ENCODE measurements at regions not wholly inside any gene's neighbourhood (a gene's known extent, or its start where the extent isn't known, plus 50 kb on each side); places are given as distances from the start of the nearest gene placed in this dataset.

DNA sequence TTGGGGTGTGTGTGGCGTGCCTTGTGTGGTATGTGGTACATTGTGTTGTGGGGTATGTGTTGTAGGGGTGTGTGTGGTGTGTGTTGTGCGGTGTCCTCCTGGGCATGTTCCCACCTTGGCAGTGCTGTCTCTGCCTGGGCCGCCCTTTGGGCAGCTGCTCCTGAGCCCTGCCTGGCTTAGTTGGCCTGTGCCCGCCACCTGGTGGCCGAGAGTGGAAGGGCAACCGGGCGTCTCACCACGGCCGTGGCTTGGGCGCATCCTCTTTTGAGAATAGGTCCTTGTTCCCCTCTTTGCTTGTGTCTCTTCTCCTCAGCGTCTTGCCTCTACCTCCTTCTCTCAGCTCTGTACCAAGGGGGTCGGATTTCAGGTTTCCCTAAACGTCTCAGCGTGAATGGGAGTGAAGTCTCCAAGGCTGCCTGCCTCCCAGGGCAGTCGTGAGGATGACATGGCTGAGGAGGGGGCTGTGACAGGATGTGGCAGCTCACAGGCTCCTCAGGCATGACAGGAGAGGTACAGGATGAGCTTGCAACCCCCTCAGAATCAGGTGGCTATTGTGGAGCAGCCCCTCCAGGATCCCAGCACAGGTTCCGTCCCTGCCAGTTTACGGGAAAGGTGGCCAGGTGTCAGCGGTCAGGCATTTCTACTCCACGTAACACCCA lies 98.4 kb upstream of the PODXL start (continued):
- TF ChIP-seq OTX1 (CRISPR knock-in tag; IDR thresholded peaks at IDR 0.05) (no peak), GTF2A2 (tag; IDR thresholded peaks at IDR 0.05) (no peak), POLR2G (IDR thresholded peaks at IDR 0.05; ENCODE audit: low read depth, low read length) (no peak), MCM2 (IDR thresholded peaks at IDR 0.05; ENCODE audit: low read depth) (no peak), PHB2 (IDR thresholded peaks at IDR 0.05; ENCODE audit: low read depth) (no peak), NR2C2 (CRISPR knock-in tag; IDR thresholded peaks at IDR 0.05) (no peak), NR2C2 (tag; IDR thresholded peaks at IDR 0.05) (no peak), SIX5 (IDR thresholded peaks at IDR 0.05; ENCODE audit: borderline replicate concordance in 1 of 2, insufficient read depth in 1 of 2, low read depth in 1 of 2, low read length in 2 of 2) (no peak), ZNF354B (CRISPR knock-in tag; IDR thresholded peaks at IDR 0.05) (no peak), XRCC5 (IDR thresholded peaks at IDR 0.05; ENCODE audit: low read depth, low read length) (peak; percentile 84; the same call in 1 of the 2 replicates), ZNF445 (CRISPR knock-in tag; IDR thresholded peaks at IDR 0.05; ENCODE audit: low read depth) (no peak), SMAD2 (IDR thresholded peaks at IDR 0.05; ENCODE audit: low read depth, low read length) (no peak), ZNF224 (CRISPR knock-in tag; IDR thresholded peaks at IDR 0.05) (no peak)
- TF ChIP-seq, protein P1, sequence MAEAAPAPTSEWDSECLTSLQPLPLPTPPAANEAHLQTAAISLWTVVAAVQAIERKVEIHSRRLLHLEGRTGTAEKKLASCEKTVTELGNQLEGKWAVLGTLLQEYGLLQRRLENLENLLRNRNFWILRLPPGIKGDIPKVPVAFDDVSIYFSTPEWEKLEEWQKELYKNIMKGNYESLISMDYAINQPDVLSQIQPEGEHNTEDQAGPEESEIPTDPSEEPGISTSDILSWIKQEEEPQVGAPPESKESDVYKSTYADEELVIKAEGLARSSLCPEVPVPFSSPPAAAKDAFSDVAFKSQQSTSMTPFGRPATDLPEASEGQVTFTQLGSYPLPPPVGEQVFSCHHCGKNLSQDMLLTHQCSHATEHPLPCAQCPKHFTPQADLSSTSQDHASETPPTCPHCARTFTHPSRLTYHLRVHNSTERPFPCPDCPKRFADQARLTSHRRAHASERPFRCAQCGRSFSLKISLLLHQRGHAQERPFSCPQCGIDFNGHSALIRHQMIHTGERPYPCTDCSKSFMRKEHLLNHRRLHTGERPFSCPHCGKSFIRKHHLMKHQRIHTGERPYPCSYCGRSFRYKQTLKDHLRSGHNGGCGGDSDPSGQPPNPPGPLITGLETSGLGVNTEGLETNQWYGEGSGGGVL (CRISPR knock-in tag; IDR thresholded peaks at IDR 0.05) = no peak
- TF ChIP-seq, protein P2, sequence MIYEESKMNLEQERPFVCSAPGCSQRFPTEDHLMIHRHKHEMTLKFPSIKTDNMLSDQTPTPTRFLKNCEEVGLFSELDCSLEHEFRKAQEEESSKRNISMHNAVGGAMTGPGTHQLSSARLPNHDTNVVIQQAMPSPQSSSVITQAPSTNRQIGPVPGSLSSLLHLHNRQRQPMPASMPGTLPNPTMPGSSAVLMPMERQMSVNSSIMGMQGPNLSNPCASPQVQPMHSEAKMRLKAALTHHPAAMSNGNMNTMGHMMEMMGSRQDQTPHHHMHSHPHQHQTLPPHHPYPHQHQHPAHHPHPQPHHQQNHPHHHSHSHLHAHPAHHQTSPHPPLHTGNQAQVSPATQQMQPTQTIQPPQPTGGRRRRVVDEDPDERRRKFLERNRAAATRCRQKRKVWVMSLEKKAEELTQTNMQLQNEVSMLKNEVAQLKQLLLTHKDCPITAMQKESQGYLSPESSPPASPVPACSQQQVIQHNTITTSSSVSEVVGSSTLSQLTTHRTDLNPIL (CRISPR knock-in tag; IDR thresholded peaks at IDR 0.05) = no peak
- TF ChIP-seq, protein P3, sequence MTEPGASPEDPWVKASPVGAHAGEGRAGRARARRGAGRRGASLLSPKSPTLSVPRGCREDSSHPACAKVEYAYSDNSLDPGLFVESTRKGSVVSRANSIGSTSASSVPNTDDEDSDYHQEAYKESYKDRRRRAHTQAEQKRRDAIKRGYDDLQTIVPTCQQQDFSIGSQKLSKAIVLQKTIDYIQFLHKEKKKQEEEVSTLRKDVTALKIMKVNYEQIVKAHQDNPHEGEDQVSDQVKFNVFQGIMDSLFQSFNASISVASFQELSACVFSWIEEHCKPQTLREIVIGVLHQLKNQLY (CRISPR knock-in tag; conservative IDR thresholded peaks at IDR 0.05) = no peak
- TF ChIP-seq, protein P4, sequence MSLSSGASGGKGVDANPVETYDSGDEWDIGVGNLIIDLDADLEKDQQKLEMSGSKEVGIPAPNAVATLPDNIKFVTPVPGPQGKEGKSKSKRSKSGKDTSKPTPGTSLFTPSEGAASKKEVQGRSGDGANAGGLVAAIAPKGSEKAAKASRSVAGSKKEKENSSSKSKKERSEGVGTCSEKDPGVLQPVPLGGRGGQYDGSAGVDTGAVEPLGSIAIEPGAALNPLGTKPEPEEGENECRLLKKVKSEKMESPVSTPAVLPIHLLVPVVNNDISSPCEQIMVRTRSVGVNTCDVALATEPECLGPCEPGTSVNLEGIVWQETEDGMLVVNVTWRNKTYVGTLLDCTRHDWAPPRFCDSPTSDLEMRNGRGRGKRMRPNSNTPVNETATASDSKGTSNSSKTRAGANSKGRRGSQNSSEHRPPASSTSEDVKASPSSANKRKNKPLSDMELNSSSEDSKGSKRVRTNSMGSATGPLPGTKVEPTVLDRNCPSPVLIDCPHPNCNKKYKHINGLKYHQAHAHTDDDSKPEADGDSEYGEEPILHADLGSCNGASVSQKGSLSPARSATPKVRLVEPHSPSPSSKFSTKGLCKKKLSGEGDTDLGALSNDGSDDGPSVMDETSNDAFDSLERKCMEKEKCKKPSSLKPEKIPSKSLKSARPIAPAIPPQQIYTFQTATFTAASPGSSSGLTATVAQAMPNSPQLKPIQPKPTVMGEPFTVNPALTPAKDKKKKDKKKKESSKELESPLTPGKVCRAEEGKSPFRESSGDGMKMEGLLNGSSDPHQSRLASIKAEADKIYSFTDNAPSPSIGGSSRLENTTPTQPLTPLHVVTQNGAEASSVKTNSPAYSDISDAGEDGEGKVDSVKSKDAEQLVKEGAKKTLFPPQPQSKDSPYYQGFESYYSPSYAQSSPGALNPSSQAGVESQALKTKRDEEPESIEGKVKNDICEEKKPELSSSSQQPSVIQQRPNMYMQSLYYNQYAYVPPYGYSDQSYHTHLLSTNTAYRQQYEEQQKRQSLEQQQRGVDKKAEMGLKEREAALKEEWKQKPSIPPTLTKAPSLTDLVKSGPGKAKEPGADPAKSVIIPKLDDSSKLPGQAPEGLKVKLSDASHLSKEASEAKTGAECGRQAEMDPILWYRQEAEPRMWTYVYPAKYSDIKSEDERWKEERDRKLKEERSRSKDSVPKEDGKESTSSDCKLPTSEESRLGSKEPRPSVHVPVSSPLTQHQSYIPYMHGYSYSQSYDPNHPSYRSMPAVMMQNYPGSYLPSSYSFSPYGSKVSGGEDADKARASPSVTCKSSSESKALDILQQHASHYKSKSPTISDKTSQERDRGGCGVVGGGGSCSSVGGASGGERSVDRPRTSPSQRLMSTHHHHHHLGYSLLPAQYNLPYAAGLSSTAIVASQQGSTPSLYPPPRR (CRISPR knock-in tag; IDR thresholded peaks at IDR 0.05; ENCODE audit: borderline replicate concordance) = no peak
- TF ChIP-seq, protein P5, sequence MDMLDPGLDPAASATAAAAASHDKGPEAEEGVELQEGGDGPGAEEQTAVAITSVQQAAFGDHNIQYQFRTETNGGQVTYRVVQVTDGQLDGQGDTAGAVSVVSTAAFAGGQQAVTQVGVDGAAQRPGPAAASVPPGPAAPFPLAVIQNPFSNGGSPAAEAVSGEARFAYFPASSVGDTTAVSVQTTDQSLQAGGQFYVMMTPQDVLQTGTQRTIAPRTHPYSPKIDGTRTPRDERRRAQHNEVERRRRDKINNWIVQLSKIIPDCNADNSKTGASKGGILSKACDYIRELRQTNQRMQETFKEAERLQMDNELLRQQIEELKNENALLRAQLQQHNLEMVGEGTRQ (CRISPR knock-in tag; IDR thresholded peaks at IDR 0.05) = no peak
